ENCODE measurements at regions not wholly inside any gene's neighbourhood (a gene's known extent, or its start where the extent isn't known, plus 50 kb on each side); places are given as distances from the start of the nearest gene placed in this dataset.

DNA sequence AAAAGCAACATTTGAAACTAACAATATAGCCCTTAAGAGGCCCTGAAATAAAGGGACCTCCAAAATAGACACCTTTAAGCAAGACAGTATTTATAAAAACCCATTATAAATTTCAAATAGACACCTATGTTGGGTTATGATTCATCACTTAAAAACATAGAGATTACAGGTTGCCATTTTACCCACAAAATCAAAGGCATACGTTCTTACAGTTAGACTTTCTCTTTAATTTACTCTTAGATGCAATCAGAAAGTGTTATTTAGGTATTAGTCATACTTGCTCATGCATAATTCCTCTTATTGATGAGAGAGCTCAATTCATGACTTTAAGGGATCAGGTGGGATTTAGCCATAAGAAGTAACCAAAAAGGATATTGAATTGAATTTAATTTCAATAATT, 51.5 kb upstream of the TMEM200A start:
- H3K9me3 Mint-ChIP-seq = no peaks in the 10 kb centered on the region
- ATAC-seq = peak; percentile 73

DNA sequence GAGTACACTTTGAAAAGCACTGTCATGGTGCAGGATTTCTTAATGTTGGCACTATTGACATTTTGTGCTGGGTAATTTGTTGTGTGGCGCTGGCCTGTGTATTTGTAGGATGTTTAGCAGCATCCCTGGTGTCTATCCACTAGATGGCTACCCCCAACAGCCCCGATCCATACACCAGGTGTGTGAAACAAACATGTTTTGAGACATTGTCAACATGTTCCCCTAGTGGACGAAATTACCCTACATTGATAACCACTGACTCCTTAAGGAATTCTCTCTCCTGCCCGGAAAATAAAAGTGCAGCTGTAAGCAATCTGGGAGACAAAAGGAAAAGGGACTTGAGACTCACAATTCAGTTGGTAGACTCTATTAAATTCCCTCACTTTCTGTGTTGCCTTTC, 52.6 kb upstream of the TMEM200A start:
- DNase-seq (no peak), ATAC-seq (no peak)
- no peak overlapping the region for H3K4me3 Mint-ChIP-seq
- peaks cover 11% of the 10 kb centered on the region for H3K4me1 Mint-ChIP-seq
- H3K27ac Mint-ChIP-seq = no peak overlapping the region
- no peaks in the 10 kb centered on the region for H3K9me3 Mint-ChIP-seq
- no peaks in the 10 kb centered on the region for H3K27me3 Mint-ChIP-seq

More for the DNA sequence above, 51.5 kb upstream of the TMEM200A start:
- DNase-seq = no peak
- no peak overlapping the region for H3K4me3 Mint-ChIP-seq
- H3K4me1 Mint-ChIP-seq = peaks cover 11% of the 10 kb centered on the region
- no peak overlapping the region for H3K27ac Mint-ChIP-seq
- no peaks in the 10 kb centered on the region for H3K27me3 Mint-ChIP-seq

DNA sequence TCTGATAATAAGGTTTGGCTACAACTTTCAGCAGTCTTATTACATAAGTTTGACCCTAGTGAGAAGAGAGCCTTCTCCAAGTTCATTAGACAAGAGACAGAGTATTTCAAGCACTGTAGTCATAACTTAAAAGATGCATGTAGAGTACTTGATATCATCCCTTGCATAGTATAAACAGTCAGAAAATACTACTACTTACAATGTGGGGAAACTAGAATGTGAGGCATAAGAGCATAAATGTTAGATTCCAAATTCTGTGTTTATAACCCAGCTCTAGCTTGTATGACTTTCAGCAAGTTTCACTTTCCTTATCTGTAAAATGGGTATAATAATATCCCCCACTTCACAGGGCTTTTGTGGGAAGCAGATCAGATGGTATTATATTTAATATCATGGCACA, 56.8 kb upstream of the TMEM200A start:
- Mint-ChIP-seq H3K4me3 (no peak overlapping the region), H3K27ac (no peak overlapping the region), H3K9me3 (no peaks in the 10 kb centered on the region), H3K27me3 (no peaks in the 10 kb centered on the region), H3K4me1 (peaks cover 11% of the 10 kb centered on the region)
- peak; percentile 64 for ATAC-seq
- no peak for DNase-seq

DNA sequence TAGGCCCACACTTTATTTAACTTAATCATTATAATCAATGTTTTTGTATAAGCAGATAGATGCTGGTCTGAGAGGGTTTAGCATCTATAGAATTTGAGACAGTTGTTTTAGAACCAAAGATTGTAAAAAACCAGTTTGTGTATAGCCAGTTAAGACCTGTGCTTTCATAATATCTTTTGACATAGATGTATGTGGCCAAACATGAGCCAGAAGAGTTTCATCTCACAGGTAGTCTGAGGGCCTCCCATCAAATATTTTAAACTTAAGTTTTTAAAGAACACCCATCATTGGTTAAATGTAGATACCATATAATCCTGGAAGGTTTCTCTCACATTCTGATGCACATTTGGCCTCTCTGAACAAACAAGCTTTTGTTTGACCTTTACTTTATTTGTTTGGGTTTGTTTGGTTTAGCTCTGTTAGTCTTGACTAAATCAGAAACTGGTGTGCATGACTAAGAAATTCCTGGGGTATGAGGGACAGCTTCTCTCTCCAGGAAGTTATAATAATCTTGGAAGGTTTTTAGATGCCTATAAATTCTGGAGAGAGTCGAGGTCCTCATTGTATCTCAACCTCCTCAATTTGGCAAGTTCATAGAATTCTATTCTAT, 58.0 kb upstream of the TMEM200A start:
- no peak for DNase-seq
- ATAC-seq = peak; percentile 81
- no peaks in the 10 kb centered on the region for H3K27me3 Mint-ChIP-seq
- peaks cover 11% of the 10 kb centered on the region for H3K4me1 Mint-ChIP-seq
- H3K9me3 Mint-ChIP-seq = no peaks in the 10 kb centered on the region
- H3K4me3 Mint-ChIP-seq = no peak overlapping the region
- no peak overlapping the region for H3K27ac Mint-ChIP-seq

DNA sequence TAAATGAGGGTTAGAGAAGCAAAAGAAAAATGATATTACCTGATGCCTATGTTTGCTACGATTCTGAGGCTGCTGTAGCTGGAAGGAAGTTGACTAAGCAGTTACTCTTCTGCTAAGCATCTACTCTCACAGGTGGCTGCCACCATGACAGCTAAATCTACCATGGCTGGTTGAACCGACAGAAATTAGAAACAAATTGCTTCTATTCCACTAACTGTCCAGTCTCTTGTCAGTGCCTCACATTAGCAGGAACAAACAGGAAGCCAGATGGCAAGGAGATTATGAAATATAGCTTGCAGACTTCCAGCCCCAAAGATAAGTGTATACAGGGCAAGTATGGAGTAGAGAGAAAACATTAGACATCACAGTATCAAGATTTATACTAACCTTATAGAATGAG, 59.4 kb upstream of the TMEM200A start:
- Mint-ChIP-seq H3K4me1 (peaks cover 4% of the 10 kb centered on the region), H3K27ac (no peak overlapping the region), H3K4me3 (no peak overlapping the region), H3K27me3 (no peaks in the 10 kb centered on the region), H3K9me3 (no peaks in the 10 kb centered on the region)
- no peak for ATAC-seq
- no peak for DNase-seq

DNA sequence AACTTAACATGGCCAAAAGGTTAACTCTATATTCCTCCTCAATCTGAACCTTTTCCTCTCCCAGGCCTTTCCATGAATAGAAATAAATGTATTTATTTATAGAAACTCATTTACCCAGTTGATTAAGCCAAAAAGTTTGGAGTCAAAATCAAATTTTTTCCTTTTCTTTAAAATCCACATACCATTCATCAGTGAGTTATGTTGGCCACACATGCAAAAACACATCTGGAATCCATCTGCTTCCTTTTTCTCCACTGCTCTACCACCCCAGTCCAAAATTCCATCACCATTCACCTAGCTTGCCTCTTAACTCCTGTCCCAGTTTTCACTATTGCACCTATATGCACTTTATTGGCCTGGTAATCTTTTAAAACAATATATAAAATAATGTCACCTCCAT, 62.4 kb upstream of the TMEM200A start:
- Mint-ChIP-seq H3K27me3 (no peaks in the 10 kb centered on the region), H3K4me3 (no peak overlapping the region), H3K9me3 (no peaks in the 10 kb centered on the region), H3K4me1 (no peaks in the 10 kb centered on the region), H3K27ac (no peak overlapping the region)
- ATAC-seq (no peak), DNase-seq (no peak)

DNA sequence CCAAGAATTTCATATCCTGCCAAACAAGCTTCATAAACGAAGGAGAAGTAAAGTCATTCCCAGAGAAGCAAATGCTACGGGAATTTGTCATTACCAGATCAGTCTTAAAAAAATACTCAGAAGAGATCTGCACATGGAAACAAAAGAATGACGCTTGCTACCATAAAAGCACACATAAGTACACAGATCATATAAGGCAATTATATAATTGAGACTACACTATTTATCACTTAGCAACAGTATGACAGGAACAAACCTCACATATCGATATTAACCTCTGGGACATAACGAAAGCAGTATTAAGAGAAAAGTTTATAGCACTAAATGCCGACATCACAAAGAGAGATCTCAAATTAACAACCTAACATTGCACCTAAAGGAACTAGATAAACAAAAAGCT, 67.6 kb upstream of the TMEM200A start:
- Mint-ChIP-seq H3K27me3 (no peaks in the 10 kb centered on the region), H3K4me3 (no peak overlapping the region), H3K27ac (no peak overlapping the region), H3K4me1 (no peaks in the 10 kb centered on the region), H3K9me3 (no peaks in the 10 kb centered on the region)
- DNase-seq (no peak), ATAC-seq (no peak)

DNA sequence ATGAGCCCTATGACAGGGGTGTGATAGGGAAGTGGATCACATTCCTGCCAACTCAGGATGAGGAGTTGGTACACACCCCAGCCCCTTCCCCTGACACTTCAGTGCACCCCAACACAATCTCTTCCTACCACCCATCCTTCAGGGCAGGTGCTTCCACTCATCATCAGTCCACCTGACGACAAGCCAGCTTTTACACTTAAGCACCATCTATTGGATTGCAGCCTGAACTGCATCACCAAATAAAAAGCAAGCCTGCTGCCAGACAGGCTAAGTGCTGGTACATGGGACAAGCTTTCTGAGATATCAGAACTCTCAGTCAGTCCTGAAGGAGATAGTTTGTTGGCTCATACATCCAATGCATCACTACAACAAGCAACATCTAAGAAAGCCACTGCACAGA, 69.0 kb upstream of the TMEM200A start:
- H3K27me3 Mint-ChIP-seq = no peaks in the 10 kb centered on the region
- no peak for DNase-seq
- H3K9me3 Mint-ChIP-seq = no peaks in the 10 kb centered on the region
- no peak overlapping the region for H3K27ac Mint-ChIP-seq
- no peaks in the 10 kb centered on the region for H3K4me1 Mint-ChIP-seq
- ATAC-seq = no peak
- H3K4me3 Mint-ChIP-seq = no peak overlapping the region

DNA sequence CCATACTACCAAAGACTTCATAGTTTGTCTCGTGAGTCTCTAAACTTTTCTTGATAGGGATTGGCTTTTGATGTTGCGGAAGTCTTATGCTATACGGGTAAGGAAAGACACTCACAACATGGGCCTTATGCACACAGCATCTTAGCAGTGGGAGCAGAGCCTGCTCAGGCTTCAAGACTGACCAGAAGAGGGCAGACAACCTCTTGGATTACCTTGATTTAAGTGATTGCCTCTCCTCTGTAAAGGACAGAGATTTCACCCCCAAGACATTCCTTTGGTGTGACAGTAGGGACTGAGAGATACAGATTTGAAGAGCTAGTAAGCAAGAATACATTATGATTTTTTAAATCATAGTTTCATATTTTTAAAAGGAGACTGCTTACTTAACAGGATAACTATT, 71.0 kb upstream of the SAMD3 start:
- no peaks in the 10 kb centered on the region for H3K4me1 Mint-ChIP-seq
- no peak overlapping the region for H3K4me3 Mint-ChIP-seq
- peak; percentile 82 for ATAC-seq
- H3K27me3 Mint-ChIP-seq = no peaks in the 10 kb centered on the region
- H3K27ac Mint-ChIP-seq = no peak overlapping the region
- DNase-seq = peak; percentile 13 to 25
- H3K9me3 Mint-ChIP-seq = no peaks in the 10 kb centered on the region

DNA sequence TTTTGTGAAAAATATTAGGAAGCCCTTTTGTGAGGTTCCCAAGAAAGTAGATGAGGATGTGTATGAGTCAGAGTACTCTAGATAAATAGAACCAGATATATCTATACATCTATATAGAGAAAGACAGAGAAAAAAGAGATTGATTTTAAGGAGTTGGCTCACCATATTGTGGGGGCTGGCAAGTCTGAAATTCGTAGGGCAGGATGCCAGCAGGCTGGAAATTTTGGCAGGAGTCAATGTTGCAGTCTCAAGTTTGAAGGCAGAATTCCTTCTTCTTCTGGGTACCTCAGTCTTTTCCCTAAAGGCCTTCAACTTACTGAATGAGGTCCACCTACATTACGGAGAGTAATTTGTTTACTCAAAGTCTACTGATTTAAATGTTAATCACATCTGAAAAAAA, 65.3 kb upstream of the SAMD3 start:
- ATAC-seq = no peak
- Mint-ChIP-seq H3K9me3 (no peaks in the 10 kb centered on the region), H3K27me3 (no peaks in the 10 kb centered on the region), H3K4me1 (no peaks in the 10 kb centered on the region), H3K27ac (no peak overlapping the region), H3K4me3 (no peak overlapping the region)
- no peak for DNase-seq

DNA sequence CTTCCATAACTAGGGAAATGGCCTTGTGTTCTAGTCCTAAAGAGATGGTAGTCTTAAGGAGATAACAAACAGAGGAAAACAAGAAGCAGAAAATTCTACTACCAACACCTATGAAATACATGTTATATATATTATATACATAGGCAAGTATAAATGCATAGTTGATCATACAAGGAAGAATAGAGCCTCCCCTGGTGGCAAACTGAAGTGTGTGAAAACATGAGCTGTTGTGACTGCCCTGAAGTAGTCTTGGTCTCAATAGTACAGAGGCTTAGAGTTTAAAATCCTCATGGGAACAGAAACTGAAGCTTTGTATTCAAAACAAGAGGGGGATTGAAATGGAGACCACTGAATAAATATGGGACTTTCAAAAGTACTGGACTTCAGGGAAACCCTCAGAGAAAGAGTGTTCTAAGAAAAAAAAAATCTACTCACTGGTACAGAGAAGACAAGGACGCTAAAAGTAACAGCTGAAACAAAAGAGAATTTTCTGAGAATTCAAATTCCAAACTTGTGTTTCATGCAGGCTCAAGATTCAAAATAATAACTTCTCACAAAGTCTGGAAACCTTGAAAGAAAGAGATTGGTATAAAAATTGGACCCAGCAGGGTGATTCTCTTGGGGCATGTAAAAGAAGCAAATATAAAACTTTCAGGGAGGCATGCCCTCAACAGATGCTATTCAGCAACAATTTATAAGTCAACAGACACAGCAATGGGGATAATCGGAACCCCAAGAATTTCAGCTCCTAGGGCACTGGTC, 59.7 kb upstream of the SAMD3 start:
- peak in 1 of 2 donors; percentile 21 for DNase-seq
- H3K27me3 Mint-ChIP-seq = no peaks in the 10 kb centered on the region
- peaks cover 10% of the 10 kb centered on the region for H3K4me1 Mint-ChIP-seq
- peak overlapping the region in 1 of 2 donors; percentile 72 for H3K27ac Mint-ChIP-seq
- ATAC-seq = peak; percentile 78
- peaks cover 5 to 10% of the 10 kb centered on the region in 2 donors for H3K9me3 Mint-ChIP-seq
- no peak overlapping the region for H3K4me3 Mint-ChIP-seq

DNA sequence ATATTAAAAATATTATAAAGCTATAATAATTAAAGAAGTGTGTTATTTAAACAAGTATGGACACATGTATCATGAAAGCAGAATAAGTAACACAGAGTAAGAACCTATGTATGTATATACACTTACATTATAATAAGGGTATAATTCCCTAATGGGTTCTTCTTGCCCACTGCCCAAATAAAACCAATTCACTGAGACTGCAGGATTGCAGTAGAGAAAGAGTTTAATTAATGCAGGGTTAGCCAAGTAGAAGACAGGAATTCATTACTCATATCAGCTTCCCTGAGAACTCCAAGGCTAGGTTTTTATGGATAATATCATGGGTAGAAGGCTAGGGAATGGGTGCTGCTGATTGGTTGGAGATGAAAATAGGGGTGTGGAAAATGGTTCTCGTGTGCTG, 53.8 kb upstream of the SAMD3 start:
- Mint-ChIP-seq H3K27ac (peak overlapping the region in 1 of 2 donors; percentile 4), H3K4me1 (no peaks in the 10 kb centered on the region), H3K4me3 (no peak overlapping the region), H3K9me3 (peaks cover 31 to 41% of the 10 kb centered on the region in 2 donors), H3K27me3 (no peaks in the 10 kb centered on the region)
- ATAC-seq (no peak), DNase-seq (no peak)

DNA sequence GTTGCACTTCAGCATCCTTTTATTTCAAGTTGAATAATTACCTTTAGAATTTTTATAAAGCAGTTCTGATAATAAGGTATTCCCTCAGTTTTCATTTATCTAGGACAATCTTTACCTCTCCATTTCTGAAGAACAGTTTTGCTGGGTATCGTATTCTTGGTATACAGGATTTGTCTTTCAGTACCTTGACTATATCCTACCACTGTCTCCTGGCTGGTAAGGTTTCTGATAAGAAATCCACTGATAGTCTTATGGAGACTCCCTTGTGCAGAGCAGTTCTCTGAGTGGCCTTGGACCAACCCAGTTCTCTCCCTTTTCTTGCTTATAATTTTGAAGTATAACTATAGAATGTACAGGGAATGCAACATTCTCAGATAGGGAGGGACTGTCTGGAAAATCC, 51.3 kb upstream of the SAMD3 start:
- H3K27ac Mint-ChIP-seq = no peak overlapping the region
- ATAC-seq (no peak), DNase-seq (no peak)
- no peak overlapping the region for H3K4me3 Mint-ChIP-seq
- H3K4me1 Mint-ChIP-seq = no peaks in the 10 kb centered on the region
- H3K9me3 Mint-ChIP-seq = peaks cover 35 to 47% of the 10 kb centered on the region in 2 donors
- no peaks in the 10 kb centered on the region for H3K27me3 Mint-ChIP-seq

All from stimulated activated naive CD8-positive, alpha-beta T cell treated with anti-CD3 and anti-CD28 coated beads, Interleukin-15, amount 100 ng/mL, for 72 hours (primary cell).